Smooth muscle cell (in vitro differentiated cells): ENCODE measurements at regions not wholly inside any gene's neighbourhood (a gene's known extent, or its start where the extent isn't known, plus 50 kb on each side); places are given as distances from the start of the nearest gene placed in this dataset.

Experiments used
- DNase-seq: peaks from one replicate; lab custom pipeline; 2025; ENCODE audit not compliant: unreplicated experiment; lab: John Stamatoyannopoulos, UW
- H2AFZ ChIP-seq: fragments of 200-600 bp; sonication (generic); 2 replicates; pipeline ENCODE4 v1.6.0; 2016; ENCODE audit warnings: antibody characterized with exemption, low read depth, mild to moderate bottlenecking
- H3F3A ChIP-seq: fragments of 200-600 bp; sonication (generic); 2 replicates; pipeline ENCODE4 v1.6.0; 2017; ENCODE audit warnings: antibody characterized with exemption, low read depth
- H3K27ac ChIP-seq: fragments of 200-600 bp; sonication (generic); 2 replicates; pipeline ENCODE4 v1.5.1; 2016; ENCODE audit warnings: low read depth, mild to moderate bottlenecking
- H3K27me3 ChIP-seq: fragments of 200-600 bp; sonication (generic); 2 replicates; pipeline ENCODE4 v1.6.1; 2016; ENCODE audit warnings: low read depth, mild to moderate bottlenecking
- H3K36me3 ChIP-seq: fragments of 200-600 bp; sonication (generic); 2 replicates; pipeline ENCODE4 v1.5.1; 2016; ENCODE audit warnings: low read depth
- H3K4me1 ChIP-seq: fragments of 200-600 bp; sonication (generic); 2 replicates; pipeline ENCODE4 v1.5.1; 2016; ENCODE audit warnings: low read depth
- H3K4me2 ChIP-seq: fragments of 200-600 bp; sonication (generic); 2 replicates; pipeline ENCODE4 v1.6.0; 2016; ENCODE audit warnings: mild to moderate bottlenecking
- H3K4me3 ChIP-seq: fragments of 200-600 bp; sonication (generic); 2 replicates; pipeline ENCODE4 v1.5.1; 2016; ENCODE audit warnings: mild to moderate bottlenecking
- H3K79me2 ChIP-seq: fragments of 200-600 bp; sonication (generic); 2 replicates; pipeline ENCODE4 v1.6.0; 2016; ENCODE audit warnings: low read depth, mild to moderate bottlenecking
- H3K9ac ChIP-seq: fragments of 200-600 bp; sonication (generic); 2 replicates; pipeline ENCODE4 v1.6.0; 2016; ENCODE audit warnings: low read depth
- H3K9me3 ChIP-seq: fragments of 200-600 bp; sonication (generic); replicated peaks from 2 replicates; pipeline ENCODE4 v1.5.1; 2016; ENCODE audit warnings: low read depth
- H4K20me1 ChIP-seq: fragments of 200-600 bp; sonication (generic); 2 replicates; pipeline ENCODE4 v1.6.0; 2016; ENCODE audit warnings: low read depth
- WGBS: methylation state at CpG from one replicate; pipeline ENCODE4 v1.1.7; 2016; ENCODE audit warnings: low lambda C conversion rate; 5-methylcytosine and 5-hydroxymethylcytosine counted together
- TF ChIP-seq, protein P1 (sequence below): fragments of 200-600 bp; sonication (generic); IDR thresholded peaks from 2 replicates; pipeline ENCODE4 v1.5.1; 2017; ENCODE audit warnings: borderline replicate concordance, mild to moderate bottlenecking, antibody characterized with exemption; ENCODE audit not compliant: insufficient read depth, poor library complexity, severe bottlenecking

DNA sequence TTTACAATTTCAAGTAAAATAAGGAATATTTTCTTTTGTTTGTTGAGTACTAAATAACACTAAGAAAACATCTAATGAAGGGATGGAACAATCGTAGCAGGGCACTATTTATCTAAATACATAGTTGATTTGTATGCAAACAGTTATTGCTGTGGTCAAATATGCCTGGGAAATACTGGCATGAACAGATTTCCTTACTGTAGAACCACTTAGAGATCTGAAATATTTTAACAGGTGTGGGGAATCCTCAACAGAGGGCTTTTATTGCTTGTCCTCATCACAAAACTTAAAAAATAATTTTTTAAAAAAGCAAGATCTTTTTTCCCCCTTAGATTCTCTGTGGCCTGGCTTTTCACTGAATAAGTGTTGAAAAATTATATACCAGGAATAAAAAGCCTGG, 233.0 kb upstream of the FAM83B start:
- no peaks in the 10 kb centered on the region for H3K9me3 ChIP-seq
- DNase-seq = no peak
- no peak overlapping the region for H3K4me3 ChIP-seq
- H3K27ac ChIP-seq = no peak overlapping the region
- TF ChIP-seq, protein P1, sequence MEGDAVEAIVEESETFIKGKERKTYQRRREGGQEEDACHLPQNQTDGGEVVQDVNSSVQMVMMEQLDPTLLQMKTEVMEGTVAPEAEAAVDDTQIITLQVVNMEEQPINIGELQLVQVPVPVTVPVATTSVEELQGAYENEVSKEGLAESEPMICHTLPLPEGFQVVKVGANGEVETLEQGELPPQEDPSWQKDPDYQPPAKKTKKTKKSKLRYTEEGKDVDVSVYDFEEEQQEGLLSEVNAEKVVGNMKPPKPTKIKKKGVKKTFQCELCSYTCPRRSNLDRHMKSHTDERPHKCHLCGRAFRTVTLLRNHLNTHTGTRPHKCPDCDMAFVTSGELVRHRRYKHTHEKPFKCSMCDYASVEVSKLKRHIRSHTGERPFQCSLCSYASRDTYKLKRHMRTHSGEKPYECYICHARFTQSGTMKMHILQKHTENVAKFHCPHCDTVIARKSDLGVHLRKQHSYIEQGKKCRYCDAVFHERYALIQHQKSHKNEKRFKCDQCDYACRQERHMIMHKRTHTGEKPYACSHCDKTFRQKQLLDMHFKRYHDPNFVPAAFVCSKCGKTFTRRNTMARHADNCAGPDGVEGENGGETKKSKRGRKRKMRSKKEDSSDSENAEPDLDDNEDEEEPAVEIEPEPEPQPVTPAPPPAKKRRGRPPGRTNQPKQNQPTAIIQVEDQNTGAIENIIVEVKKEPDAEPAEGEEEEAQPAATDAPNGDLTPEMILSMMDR = no peak
- H3K4me2 ChIP-seq = no peak overlapping the region
- no peak overlapping the region for H3K9ac ChIP-seq
- H3K27me3 ChIP-seq = no peaks in the 10 kb centered on the region
- peaks cover 11% of the 10 kb centered on the region for H3K4me1 ChIP-seq
- no peaks in the 10 kb centered on the region for H3K79me2 ChIP-seq
- H3F3A ChIP-seq = no peaks in the 10 kb centered on the region
- 89% methylated on average over 1 of the region's 1 CpG for WGBS
- H2AFZ ChIP-seq = no peak overlapping the region
- no peaks in the 10 kb centered on the region for H3K36me3 ChIP-seq
- no peaks in the 10 kb centered on the region for H4K20me1 ChIP-seq

DNA sequence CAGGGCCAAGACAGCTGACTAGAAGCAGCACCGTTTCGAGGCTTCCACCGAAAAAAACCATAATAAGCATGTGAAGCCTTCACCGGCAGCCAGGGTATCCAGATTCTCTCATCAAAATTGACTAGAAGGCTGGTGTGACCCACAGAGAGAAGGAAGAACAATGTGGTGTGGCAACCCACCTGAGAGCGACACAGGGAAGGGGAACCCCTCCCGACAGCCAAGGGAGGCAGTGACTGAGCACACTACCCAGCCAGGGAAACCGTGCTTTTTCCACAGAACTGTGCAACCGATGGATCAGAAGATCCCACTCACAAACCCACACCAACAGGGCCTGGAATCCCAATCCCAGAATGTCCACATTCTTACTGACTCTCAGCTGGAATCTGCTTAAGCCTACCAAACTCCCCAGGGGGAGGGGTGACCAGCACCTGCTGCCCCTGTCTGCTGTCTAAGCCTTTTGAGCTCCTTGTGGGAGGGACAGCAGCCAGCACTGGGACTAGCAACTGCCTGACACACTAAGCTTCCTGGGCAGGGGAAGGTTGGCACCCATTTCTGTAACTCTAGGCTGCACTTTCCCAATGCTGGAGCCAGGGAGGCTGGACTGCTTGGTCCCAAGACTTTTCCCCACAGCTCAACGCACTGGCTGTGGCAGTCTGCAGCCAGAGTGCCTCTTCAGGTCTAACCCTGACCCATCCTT, 231.9 kb upstream of the FAM83B start:
- Histone ChIP-seq H3K4me3 (no peak overlapping the region), H3K4me2 (no peak overlapping the region), H3K27ac (no peak overlapping the region), H3K9me3 (no peaks in the 10 kb centered on the region), H3K9ac (no peak overlapping the region), H3K4me1 (peaks cover 11% of the 10 kb centered on the region), H3K79me2 (no peaks in the 10 kb centered on the region), H3F3A (no peaks in the 10 kb centered on the region), H3K27me3 (no peaks in the 10 kb centered on the region), H3K36me3 (no peaks in the 10 kb centered on the region), H2AFZ (no peak overlapping the region), H4K20me1 (no peaks in the 10 kb centered on the region)
- 86% methylated on average over 9 of the region's 9 CpGs for WGBS
- DNase-seq = no peak
- TF ChIP-seq, protein P1 = no peak

DNA sequence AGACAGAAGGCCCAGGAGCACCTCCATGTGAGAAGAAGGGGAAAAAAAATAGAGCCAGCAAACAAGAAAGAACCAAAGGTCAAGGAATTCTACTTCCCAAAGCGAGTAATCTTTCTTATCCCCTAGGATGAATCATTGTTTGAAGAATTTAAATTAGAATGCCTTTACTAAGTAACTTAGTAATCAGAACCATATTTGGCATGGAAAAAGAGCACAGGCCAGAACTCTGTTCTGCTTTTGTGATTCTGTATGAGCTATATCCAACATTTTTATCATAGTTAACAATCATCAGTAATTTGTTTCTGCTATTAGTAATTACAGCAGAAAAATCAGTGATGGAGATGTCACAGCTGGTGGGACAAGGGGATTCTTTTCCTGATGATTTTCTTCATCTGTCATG, 228.8 kb upstream of the FAM83B start:
- 0% methylated on average over 1 of the region's 1 CpG for WGBS
- Histone ChIP-seq H3K4me1 (peaks cover 11% of the 10 kb centered on the region), H3K27ac (peak overlapping the region; percentile 36), H3K4me3 (no peak overlapping the region), H3K27me3 (no peaks in the 10 kb centered on the region), H3K79me2 (no peaks in the 10 kb centered on the region), H3F3A (no peaks in the 10 kb centered on the region), H3K9me3 (no peaks in the 10 kb centered on the region), H3K9ac (no peak overlapping the region), H2AFZ (no peak overlapping the region), H4K20me1 (no peaks in the 10 kb centered on the region), H3K4me2 (peak overlapping the region; percentile 36), H3K36me3 (no peaks in the 10 kb centered on the region)
- DNase-seq = no peak
- TF ChIP-seq, protein P1 = no peak

DNA sequence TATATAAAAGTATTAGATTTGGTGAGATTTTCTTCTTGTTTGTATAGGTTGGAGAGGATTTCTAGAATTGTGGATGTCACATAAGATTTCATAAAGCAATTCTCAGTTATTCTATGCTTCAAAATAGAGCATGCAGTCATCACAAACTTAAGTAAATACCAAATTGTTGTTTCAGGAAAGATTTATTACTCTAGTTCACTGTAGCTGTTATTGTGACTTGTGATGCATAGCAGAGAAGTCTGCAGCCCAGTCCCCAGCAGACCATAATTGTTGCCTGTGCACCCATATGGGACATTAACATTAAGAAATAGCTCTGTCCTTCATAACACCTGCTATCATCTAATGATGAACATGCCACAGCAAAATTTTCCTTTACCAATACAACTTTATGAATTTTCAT, 228.0 kb upstream of the FAM83B start:
- H2AFZ ChIP-seq = no peak overlapping the region
- H3K79me2 ChIP-seq = no peaks in the 10 kb centered on the region
- H3K4me1 ChIP-seq = peaks cover 11% of the 10 kb centered on the region
- H3K4me2 ChIP-seq = no peak overlapping the region
- no peaks in the 10 kb centered on the region for H3K27me3 ChIP-seq
- TF ChIP-seq, protein P1 = no peak
- no peaks in the 10 kb centered on the region for H3K9me3 ChIP-seq
- H3K9ac ChIP-seq = no peak overlapping the region
- DNase-seq = no peak
- H3F3A ChIP-seq = no peaks in the 10 kb centered on the region
- peak overlapping the region; percentile 34 for H3K27ac ChIP-seq
- no peaks in the 10 kb centered on the region for H4K20me1 ChIP-seq
- H3K4me3 ChIP-seq = no peak overlapping the region
- no peaks in the 10 kb centered on the region for H3K36me3 ChIP-seq
